A549 (cell line): ENCODE measurements at regions not wholly inside any gene's neighbourhood (a gene's known extent, or its start where the extent isn't known, plus 50 kb on each side); places are given as distances from the start of the nearest gene placed in this dataset.

Experiments
- ATAC-seq, 2 experiments: fragments of 200-7000 bp in 1 of 2; fragments of >200 bp in 1 of 2; cut with Nextera tagmentation in 1 of 2; cut with Tn5 transposase in 1 of 2; 3 replicates each; pipeline versions ENCODE4 v1.8.0 to v1.9.1; 2018 to 2020; ENCODE audit warnings: mild to moderate bottlenecking in 1 of 2, moderate library complexity in 1 of 2
- CTCF ChIA-PET: fragments of 300-600 bp; sonication (Branson Sonifier 250); formaldehyde crosslinking; extraction: SDS; loops from one replicate; lab custom pipeline; 2021; ENCODE audit warnings: antibody characterized with exemption, inconsistent platforms; lab: Yijun Ruan, JAX
- POLR2A ChIA-PET: fragments of 350-600 bp; formaldehyde crosslinking; extraction: SDS; loops from one replicate; lab custom pipeline; 2021; ENCODE audit warnings: antibody characterized with exemption, inconsistent platforms; lab: Yijun Ruan, JAX
- DNase-seq, 2 experiments: peaks; one replicate each; pipeline versions ENCODE4 v3.0.0 to v3.0.0-alpha.2; 2011 to 2016; ENCODE audit warnings: low read depth in 1 of 2, low spot score in 1 of 2
- FAIRE-seq: peaks from 2 replicates; lab custom pipeline; 2011; peaks lifted over from hg19 to GRCh38; lab: Jason Lieb, UNC
- H3K27ac ChIP-seq, 2 experiments: fragments of >200 bp; sonication (Bioruptor Twin); formaldehyde crosslinking; 3 replicates each; pipeline ENCODE4 v1.5.1; 2016 to 2017
- H3K4me1 ChIP-seq: fragments of >200 bp; sonication (Bioruptor Twin); formaldehyde crosslinking; 3 replicates; pipeline ENCODE4 v1.6.1; 2016
- H3K4me2 ChIP-seq: fragments of >200 bp; sonication (Bioruptor Twin); formaldehyde crosslinking; 3 replicates; pipeline ENCODE4 v1.6.1; 2016
- H3K4me3 ChIP-seq: fragments of >200 bp; sonication (Bioruptor Twin); formaldehyde crosslinking; 3 replicates; pipeline ENCODE4 v1.5.1; 2016
- H3K9me3 ChIP-seq: fragments of >200 bp; sonication (Bioruptor Twin); formaldehyde crosslinking; 3 replicates; pipeline ENCODE4 v1.6.1; 2016
- CEBPB ChIP-seq, 2 experiments: fragments of >200 bp in 1 of 2; sonication (Bioruptor Twin) in 1 of 2; formaldehyde crosslinking in 1 of 2; IDR thresholded peaks; 2 replicates each; pipeline ENCODE4 v1.6.1; 2012 to 2016
- CHD4 ChIP-seq: fragments of 200-600 bp; sonication (generic); IDR thresholded peaks from 2 replicates; pipeline ENCODE4 v1.6.1; 2016; ENCODE audit warnings: antibody characterized with exemption, mild to moderate bottlenecking, borderline replicate concordance
- ESRRA ChIP-seq: fragments of 150-350 bp; IDR thresholded peaks from 2 replicates; pipeline ENCODE4 v1.6.1; 2014; ENCODE audit warnings: mild to moderate bottlenecking, low read length, borderline replicate concordance
- FOSB ChIP-seq: fragments of 250-450 bp; sonication (Bioruptor Pico); IDR thresholded peaks from 2 replicates; pipeline ENCODE4 v1.5.0; 2020; ENCODE audit warnings: mild to moderate bottlenecking, moderate library complexity
- FOXS1 ChIP-seq: fragments of 250-450 bp; sonication (Bioruptor Pico); IDR thresholded peaks from 2 replicates; pipeline ENCODE4 v1.5.0; 2020; ENCODE audit warnings: mild to moderate bottlenecking, moderate library complexity
- GATA3 ChIP-seq: IDR thresholded peaks from 2 replicates; pipeline ENCODE4 v1.6.1; 2012; ENCODE audit warnings: borderline replicate concordance
- HDAC2 ChIP-seq: fragments of 200-600 bp; sonication (generic); IDR thresholded peaks from 2 replicates; pipeline ENCODE4 v1.6.1; 2016
- HEYL ChIP-seq: fragments of 250-450 bp; sonication (Bioruptor Pico); IDR thresholded peaks from 2 replicates; pipeline ENCODE4 v1.8.0; 2021; ENCODE audit warnings: mild to moderate bottlenecking, moderate library complexity
- HOXB13 ChIP-seq: fragments of 250-450 bp; sonication (Bioruptor Pico); IDR thresholded peaks from 2 replicates; pipeline ENCODE4 v1.5.0; 2020; ENCODE audit warnings: low read depth, mild to moderate bottlenecking, moderate library complexity
- HOXB5 ChIP-seq: fragments of 250-450 bp; sonication (Bioruptor Pico); IDR thresholded peaks from 2 replicates; pipeline ENCODE4 v1.5.0; 2020; ENCODE audit warnings: mild to moderate bottlenecking, moderate library complexity
- KDM5A ChIP-seq: fragments of 200-600 bp; sonication (generic); IDR thresholded peaks from 2 replicates; pipeline ENCODE4 v1.6.1; 2016; ENCODE audit warnings: antibody characterized with exemption, mild to moderate bottlenecking
- MYC ChIP-seq: IDR thresholded peaks from 2 replicates; pipeline ENCODE4 v1.6.1; 2012; ENCODE audit warnings: mild to moderate bottlenecking, inconsistent platforms, low read length, improper control_type of control experiment, borderline replicate concordance
- NPAS2 ChIP-seq: fragments of 250-450 bp; sonication (Bioruptor Pico); IDR thresholded peaks from 2 replicates; pipeline ENCODE4 v1.8.0; 2022; ENCODE audit warnings: mild to moderate bottlenecking, moderate library complexity, borderline replicate concordance
- POLR2A ChIP-seq: IDR thresholded peaks from 2 replicates; pipeline ENCODE4 v1.6.1; 2012; ENCODE audit warnings: mild to moderate bottlenecking, low read length
- RAD21 ChIP-seq, 2 experiments: fragments of >200 bp in 1 of 2; sonication (Bioruptor Twin) in 1 of 2; formaldehyde crosslinking in 1 of 2; IDR thresholded peaks in 1 of 2; conservative IDR thresholded peaks in 1 of 2; 2 replicates in 1 of 2; 3 replicates in 1 of 2; pipeline ENCODE4 v1.6.1; 2012 to 2018; ENCODE audit warnings: inconsistent platforms in 1 of 2
- RCOR1 ChIP-seq: fragments of 150-350 bp; IDR thresholded peaks from 2 replicates; pipeline ENCODE4 v1.6.1; 2014; ENCODE audit warnings: antibody characterized with exemption, low read length, low read depth
- RNF2 ChIP-seq: fragments of 200-600 bp; sonication (generic); IDR thresholded peaks from 2 replicates; pipeline ENCODE4 v1.6.1; 2016; ENCODE audit warnings: low read depth, mild to moderate bottlenecking, antibody characterized with exemption, moderate library complexity, borderline replicate concordance
- TFCP2L1 ChIP-seq: fragments of 250-450 bp; sonication (Bioruptor Pico); IDR thresholded peaks from 2 replicates; pipeline ENCODE4 v1.5.0; 2021; ENCODE audit warnings: mild to moderate bottlenecking
- TP53 ChIP-seq: fragments of 250-450 bp; sonication (Bioruptor Pico); IDR thresholded peaks from 2 replicates; pipeline ENCODE4 v1.5.0; 2021; ENCODE audit warnings: mild to moderate bottlenecking, moderate library complexity
- ZC3H11A ChIP-seq: fragments of 450-650 bp; IDR thresholded peaks from 2 replicates; pipeline ENCODE4 v1.6.1; 2014; ENCODE audit warnings: antibody characterized with exemption, mild to moderate bottlenecking
- ZSCAN20 ChIP-seq: fragments of 250-450 bp; sonication (Bioruptor Pico); IDR thresholded peaks from 2 replicates; pipeline ENCODE4 v1.8.0; 2022; ENCODE audit warnings: mild to moderate bottlenecking, moderate library complexity
- WGBS: methylation state at CpG from one replicate; pipeline ENCODE4 v1.1.6; 2017; ENCODE audit errors: missing lambda C conversion rate; 5-methylcytosine and 5-hydroxymethylcytosine counted together
- TF ChIP-seq, protein P1 (sequence below): fragments of 200-600 bp; sonication (generic); IDR thresholded peaks from 2 replicates; pipeline ENCODE4 v1.6.1; 2016; ENCODE audit warnings: antibody characterized with exemption, mild to moderate bottlenecking, moderate library complexity
- TF ChIP-seq, protein P2 (sequence below): fragments of >200 bp; sonication (Bioruptor Twin); formaldehyde crosslinking; IDR thresholded peaks from 3 replicates; pipeline ENCODE4 v1.5.1; 2016
- TF ChIP-seq, protein P3 (sequence below): fragments of 250-450 bp; sonication (Bioruptor Pico); IDR thresholded peaks from 2 replicates; pipeline ENCODE4 v1.5.0; 2020; ENCODE audit warnings: low read depth, mild to moderate bottlenecking, moderate library complexity
- TF ChIP-seq, protein P4 (sequence below): fragments of >200 bp; sonication (Bioruptor Twin); formaldehyde crosslinking; IDR thresholded peaks from 2 replicates; pipeline ENCODE4 v1.6.1; 2016
- TF ChIP-seq, protein P5 (sequence below): IDR thresholded peaks from 2 replicates; pipeline ENCODE4 v1.6.1; 2012
- TF ChIP-seq, protein P6 (sequence below): IDR thresholded peaks from 2 replicates; pipeline ENCODE4 v1.6.1; 2012

DNA sequence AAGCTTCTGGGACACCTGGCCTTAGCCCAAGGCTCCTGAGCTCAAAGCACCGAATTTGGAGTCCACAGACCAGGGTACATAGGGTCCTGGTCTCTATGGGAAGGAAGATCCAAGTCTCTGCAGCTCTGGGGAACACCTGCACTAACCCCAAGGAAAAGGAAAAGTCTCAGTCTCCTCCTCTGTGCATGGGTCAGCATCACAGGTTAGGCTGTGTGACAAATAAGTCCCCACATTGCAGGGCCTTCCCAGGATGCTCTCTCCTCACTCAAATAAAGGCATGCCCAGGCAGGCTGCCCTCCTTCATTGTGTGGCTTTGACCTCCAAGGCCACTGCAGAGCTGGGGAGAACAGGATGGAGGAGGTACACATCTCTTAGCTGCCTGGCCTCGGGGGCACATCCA is 121.0 kb upstream of the ZMIZ1 start (continued):
- no peak for TF ChIP-seq HEYL (CRISPR knock-in tag)
- TF ChIP-seq TP53 (CRISPR knock-in tag): no peak
- TF ChIP-seq HOXB5 (CRISPR knock-in tag): no peak
- TF ChIP-seq ZSCAN20 (CRISPR knock-in tag): no peak
- TF ChIP-seq, protein P1, sequence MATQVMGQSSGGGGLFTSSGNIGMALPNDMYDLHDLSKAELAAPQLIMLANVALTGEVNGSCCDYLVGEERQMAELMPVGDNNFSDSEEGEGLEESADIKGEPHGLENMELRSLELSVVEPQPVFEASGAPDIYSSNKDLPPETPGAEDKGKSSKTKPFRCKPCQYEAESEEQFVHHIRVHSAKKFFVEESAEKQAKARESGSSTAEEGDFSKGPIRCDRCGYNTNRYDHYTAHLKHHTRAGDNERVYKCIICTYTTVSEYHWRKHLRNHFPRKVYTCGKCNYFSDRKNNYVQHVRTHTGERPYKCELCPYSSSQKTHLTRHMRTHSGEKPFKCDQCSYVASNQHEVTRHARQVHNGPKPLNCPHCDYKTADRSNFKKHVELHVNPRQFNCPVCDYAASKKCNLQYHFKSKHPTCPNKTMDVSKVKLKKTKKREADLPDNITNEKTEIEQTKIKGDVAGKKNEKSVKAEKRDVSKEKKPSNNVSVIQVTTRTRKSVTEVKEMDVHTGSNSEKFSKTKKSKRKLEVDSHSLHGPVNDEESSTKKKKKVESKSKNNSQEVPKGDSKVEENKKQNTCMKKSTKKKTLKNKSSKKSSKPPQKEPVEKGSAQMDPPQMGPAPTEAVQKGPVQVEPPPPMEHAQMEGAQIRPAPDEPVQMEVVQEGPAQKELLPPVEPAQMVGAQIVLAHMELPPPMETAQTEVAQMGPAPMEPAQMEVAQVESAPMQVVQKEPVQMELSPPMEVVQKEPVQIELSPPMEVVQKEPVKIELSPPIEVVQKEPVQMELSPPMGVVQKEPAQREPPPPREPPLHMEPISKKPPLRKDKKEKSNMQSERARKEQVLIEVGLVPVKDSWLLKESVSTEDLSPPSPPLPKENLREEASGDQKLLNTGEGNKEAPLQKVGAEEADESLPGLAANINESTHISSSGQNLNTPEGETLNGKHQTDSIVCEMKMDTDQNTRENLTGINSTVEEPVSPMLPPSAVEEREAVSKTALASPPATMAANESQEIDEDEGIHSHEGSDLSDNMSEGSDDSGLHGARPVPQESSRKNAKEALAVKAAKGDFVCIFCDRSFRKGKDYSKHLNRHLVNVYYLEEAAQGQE: no peak
- no peak for TF ChIP-seq RCOR1
- no peak for TF ChIP-seq KDM5A
- TF ChIP-seq HDAC2: no peak
- no peak for TF ChIP-seq GATA3
- no peak for TF ChIP-seq CEBPB (IDR thresholded peaks at IDR 0.05)

DNA sequence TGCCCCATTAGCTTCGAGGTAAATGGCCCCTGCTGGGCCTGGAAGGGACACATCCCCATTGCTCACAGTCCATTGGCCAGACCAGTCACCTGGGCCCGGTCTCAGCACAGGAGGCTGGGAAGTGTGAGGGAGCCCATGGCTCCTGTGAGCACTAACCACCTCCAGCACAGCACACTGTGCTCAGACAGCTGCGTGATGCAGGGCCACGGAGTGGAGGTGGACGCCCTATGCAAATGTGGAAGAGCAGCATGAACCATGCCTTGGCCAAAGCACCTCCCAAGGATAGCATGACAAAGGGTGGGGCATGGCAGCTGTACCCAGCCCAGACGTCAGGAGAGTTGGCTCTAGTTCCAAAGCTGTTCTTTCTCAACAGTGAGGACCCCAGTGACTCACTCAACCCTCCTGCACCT is 120.1 kb upstream of the ZMIZ1 start:
- TF ChIP-seq FOSB (CRISPR knock-in tag): no peak
- TF ChIP-seq HDAC2: no peak
- TF ChIP-seq TP53 (CRISPR knock-in tag): no peak
- no peak for TF ChIP-seq POLR2A
- TF ChIP-seq, protein P2, sequence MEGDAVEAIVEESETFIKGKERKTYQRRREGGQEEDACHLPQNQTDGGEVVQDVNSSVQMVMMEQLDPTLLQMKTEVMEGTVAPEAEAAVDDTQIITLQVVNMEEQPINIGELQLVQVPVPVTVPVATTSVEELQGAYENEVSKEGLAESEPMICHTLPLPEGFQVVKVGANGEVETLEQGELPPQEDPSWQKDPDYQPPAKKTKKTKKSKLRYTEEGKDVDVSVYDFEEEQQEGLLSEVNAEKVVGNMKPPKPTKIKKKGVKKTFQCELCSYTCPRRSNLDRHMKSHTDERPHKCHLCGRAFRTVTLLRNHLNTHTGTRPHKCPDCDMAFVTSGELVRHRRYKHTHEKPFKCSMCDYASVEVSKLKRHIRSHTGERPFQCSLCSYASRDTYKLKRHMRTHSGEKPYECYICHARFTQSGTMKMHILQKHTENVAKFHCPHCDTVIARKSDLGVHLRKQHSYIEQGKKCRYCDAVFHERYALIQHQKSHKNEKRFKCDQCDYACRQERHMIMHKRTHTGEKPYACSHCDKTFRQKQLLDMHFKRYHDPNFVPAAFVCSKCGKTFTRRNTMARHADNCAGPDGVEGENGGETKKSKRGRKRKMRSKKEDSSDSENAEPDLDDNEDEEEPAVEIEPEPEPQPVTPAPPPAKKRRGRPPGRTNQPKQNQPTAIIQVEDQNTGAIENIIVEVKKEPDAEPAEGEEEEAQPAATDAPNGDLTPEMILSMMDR: no peak
- TF ChIP-seq TFCP2L1 (CRISPR knock-in tag): no peak
- TF ChIP-seq, protein P3, sequence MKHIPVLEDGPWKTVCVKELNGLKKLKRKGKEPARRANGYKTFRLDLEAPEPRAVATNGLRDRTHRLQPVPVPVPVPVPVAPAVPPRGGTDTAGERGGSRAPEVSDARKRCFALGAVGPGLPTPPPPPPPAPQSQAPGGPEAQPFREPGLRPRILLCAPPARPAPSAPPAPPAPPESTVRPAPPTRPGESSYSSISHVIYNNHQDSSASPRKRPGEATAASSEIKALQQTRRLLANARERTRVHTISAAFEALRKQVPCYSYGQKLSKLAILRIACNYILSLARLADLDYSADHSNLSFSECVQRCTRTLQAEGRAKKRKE: no peak
- TF ChIP-seq CHD4: no peak
- no peak for TF ChIP-seq FOXS1 (CRISPR knock-in tag)
- TF ChIP-seq RNF2: no peak
- TF ChIP-seq, protein P4, sequence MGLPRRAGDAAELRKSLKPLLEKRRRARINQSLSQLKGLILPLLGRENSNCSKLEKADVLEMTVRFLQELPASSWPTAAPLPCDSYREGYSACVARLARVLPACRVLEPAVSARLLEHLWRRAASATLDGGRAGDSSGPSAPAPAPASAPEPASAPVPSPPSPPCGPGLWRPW: no peak
- no peak for TF ChIP-seq MYC
- TF ChIP-seq NPAS2 (CRISPR knock-in tag): no peak
- TF ChIP-seq HOXB13: no peak
- no peak for TF ChIP-seq ESRRA
- TF ChIP-seq, protein P5, sequence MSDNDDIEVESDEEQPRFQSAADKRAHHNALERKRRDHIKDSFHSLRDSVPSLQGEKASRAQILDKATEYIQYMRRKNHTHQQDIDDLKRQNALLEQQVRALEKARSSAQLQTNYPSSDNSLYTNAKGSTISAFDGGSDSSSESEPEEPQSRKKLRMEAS: no peak
- no peak for TF ChIP-seq ZC3H11A
- TF ChIP-seq RAD21 (conservative IDR thresholded peaks at IDR 0.05 in 1 of 2, IDR thresholded peaks at IDR 0.05 in 1 of 2): no peak
- TF ChIP-seq, protein P6, sequence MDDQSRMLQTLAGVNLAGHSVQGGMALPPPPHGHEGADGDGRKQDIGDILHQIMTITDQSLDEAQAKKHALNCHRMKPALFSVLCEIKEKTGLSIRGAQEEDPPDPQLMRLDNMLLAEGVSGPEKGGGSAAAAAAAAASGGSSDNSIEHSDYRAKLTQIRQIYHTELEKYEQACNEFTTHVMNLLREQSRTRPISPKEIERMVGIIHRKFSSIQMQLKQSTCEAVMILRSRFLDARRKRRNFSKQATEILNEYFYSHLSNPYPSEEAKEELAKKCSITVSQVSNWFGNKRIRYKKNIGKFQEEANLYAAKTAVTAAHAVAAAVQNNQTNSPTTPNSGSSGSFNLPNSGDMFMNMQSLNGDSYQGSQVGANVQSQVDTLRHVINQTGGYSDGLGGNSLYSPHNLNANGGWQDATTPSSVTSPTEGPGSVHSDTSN: no peak
- H3K9me3 ChIP-seq: no peaks in the 10 kb centered on the region
- DNase-seq (no peak), FAIRE-seq (no peak), ATAC-seq (no peak)
- ChIA-PET CTCF (no interaction called here), POLR2A (no interaction called here)
- 53% methylated on average over 2 of the region's 6 CpGs for WGBS
- no peak overlapping the region for H3K27ac ChIP-seq
- no peak overlapping the region for H3K4me2 ChIP-seq
- no peaks in the 10 kb centered on the region for H3K4me1 ChIP-seq
- H3K4me3 ChIP-seq: no peak overlapping the region
